Dendritic cell treated with granulocyte-macrophage colony-stimulating factor and Interleukin-4, amounts not matched to agents 40 ng/mL and 50 ng/mL, for 4 days (primary cell): ENCODE measurements at regions not wholly inside any gene's neighbourhood (a gene's known extent, or its start where the extent isn't known, plus 50 kb on each side); places are given as distances from the start of the nearest gene placed in this dataset.

Source experiments
- H3K27ac Mint-ChIP-seq: one replicate; pipeline ENCODE4 v1.8.0; 2022; ENCODE audit warnings: mild to moderate bottlenecking, mixed read lengths
- H3K27me3 Mint-ChIP-seq: one replicate; pipeline ENCODE4 v1.8.0; 2022; ENCODE audit warnings: mild to moderate bottlenecking, mixed read lengths
- H3K36me3 Mint-ChIP-seq: one replicate; pipeline ENCODE4 v1.8.0; 2022; ENCODE audit warnings: low read depth, mixed read lengths
- H3K4me1 Mint-ChIP-seq: one replicate; pipeline ENCODE4 v1.8.0; 2022; ENCODE audit warnings: low read depth, mixed read lengths
- H3K4me3 Mint-ChIP-seq: one replicate; pipeline ENCODE4 v1.8.0; 2022; ENCODE audit warnings: mild to moderate bottlenecking, moderate library complexity, mixed read lengths
- H3K9me3 Mint-ChIP-seq: one replicate; pipeline ENCODE4 v1.8.0; 2022; ENCODE audit warnings: mixed read lengths
- intact Hi-C: fragments of 100-400 bp; cut with micrococcal nuclease; formaldehyde crosslinking; loops from one replicate; pipeline ENCODE4 v1.15.0; 2022

- intact Hi-C loops = no loop called here
- Mint-ChIP-seq H3K9me3 (no peaks in the 10 kb centered on the region), H3K27ac (no peak overlapping the region), H3K36me3 (no peaks in the 10 kb centered on the region), H3K27me3 (no peaks in the 10 kb centered on the region), H3K4me3 (no peak overlapping the region), H3K4me1 (no peaks in the 10 kb centered on the region)
Measured at GRCh38 chr18:29071869-29072268, 894.9 kb upstream of the CDH2 start.

DNA sequence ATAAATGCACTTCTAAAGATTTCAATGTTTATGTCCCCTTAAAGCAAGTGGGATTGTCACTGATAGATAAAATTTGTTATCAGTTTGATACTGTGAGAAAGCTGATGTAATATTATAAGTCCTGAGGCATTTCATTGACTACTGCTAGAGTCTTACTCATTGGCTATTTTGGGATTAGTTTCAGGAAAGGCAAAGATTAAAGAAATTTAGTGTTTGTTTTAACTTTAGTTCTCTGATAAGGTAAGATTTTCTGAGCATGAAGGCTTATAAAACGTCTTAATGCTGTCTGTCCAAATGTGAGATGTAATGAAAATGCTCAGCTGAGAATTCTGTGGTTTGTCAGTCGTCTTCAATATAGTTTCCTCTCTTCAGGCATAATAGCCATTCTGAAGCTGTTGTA lies 886.4 kb upstream of the CDH2 start:
- Mint-ChIP-seq H3K36me3 (no peaks in the 10 kb centered on the region), H3K4me3 (no peak overlapping the region), H3K27ac (no peak overlapping the region), H3K27me3 (no peaks in the 10 kb centered on the region), H3K4me1 (peaks cover 6% of the 10 kb centered on the region), H3K9me3 (no peaks in the 10 kb centered on the region)
- intact Hi-C loops = no loop called here

DNA sequence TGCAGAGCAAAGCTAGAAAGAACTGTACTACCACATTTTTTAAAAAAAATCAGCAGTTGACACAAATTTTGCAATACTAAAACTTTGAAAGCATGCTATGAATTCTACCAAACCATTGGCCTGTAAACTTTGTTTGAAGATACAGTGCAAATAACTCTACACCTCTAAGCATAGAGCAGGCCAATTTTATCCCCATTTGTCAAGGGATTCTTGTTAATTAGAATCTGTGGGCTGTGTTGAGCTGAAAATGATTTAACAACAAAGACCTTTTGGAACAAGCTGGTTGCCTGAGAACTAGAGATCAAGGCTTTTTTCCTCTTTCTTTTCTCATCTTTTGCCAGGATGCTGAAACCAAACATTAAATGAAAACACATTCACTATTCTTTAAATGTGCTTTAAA lies 886.0 kb upstream of the CDH2 start:
- H3K27me3 Mint-ChIP-seq = no peaks in the 10 kb centered on the region
- no peaks in the 10 kb centered on the region for H3K9me3 Mint-ChIP-seq
- H3K4me1 Mint-ChIP-seq = peaks cover 6% of the 10 kb centered on the region
- H3K36me3 Mint-ChIP-seq = no peaks in the 10 kb centered on the region
- no peak overlapping the region for H3K27ac Mint-ChIP-seq
- H3K4me3 Mint-ChIP-seq = no peak overlapping the region
- intact Hi-C loops = no loop called here

DNA sequence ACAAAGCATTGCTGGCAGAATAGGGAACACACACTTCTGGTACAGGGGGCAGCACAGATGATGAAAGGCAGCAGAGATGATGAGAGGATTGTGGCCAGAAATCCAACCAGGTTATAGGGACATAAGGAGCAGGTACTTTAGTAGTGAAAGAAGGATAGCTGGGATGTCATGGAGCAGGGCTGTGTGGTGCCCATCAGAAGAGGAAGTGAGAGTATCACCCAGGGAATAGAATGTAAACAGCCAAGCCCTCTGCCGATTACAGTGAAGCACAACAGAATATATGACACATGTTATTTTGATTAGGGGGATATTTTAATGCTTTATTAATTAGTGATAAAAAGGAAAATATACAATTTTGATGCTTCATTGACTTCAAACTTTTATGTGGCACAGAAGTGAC lies 883.4 kb upstream of the CDH2 start:
- Mint-ChIP-seq H3K4me3 (no peak overlapping the region), H3K9me3 (no peaks in the 10 kb centered on the region), H3K36me3 (no peaks in the 10 kb centered on the region), H3K4me1 (peaks cover 6% of the 10 kb centered on the region), H3K27ac (no peak overlapping the region), H3K27me3 (no peaks in the 10 kb centered on the region)
- intact Hi-C loops = no loop called here

DNA sequence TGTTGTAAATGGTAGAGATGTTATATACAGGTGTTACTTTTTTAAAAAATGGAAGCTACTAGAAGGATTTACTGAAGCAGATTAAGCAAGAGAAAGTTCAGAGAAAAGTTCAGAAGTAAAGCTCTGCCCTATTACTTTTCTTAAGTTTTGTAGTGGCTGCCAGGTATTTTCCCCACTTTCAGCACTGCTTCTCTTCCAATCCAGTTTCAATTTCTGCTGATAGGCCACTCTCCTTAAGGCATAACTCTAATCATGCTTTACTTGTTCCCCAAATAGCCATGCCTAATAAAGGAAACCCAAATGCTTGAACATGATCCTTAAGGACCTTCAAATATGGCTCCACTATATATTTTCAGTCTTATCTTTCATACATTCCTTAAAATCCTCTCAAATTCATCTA lies 880.8 kb upstream of the CDH2 start:
- peaks cover 3% of the 10 kb centered on the region for H3K9me3 Mint-ChIP-seq
- intact Hi-C loops = no loop called here
- peaks cover 6% of the 10 kb centered on the region for H3K4me1 Mint-ChIP-seq
- no peak overlapping the region for H3K27ac Mint-ChIP-seq
- no peak overlapping the region for H3K4me3 Mint-ChIP-seq
- no peaks in the 10 kb centered on the region for H3K36me3 Mint-ChIP-seq
- H3K27me3 Mint-ChIP-seq = no peaks in the 10 kb centered on the region

DNA sequence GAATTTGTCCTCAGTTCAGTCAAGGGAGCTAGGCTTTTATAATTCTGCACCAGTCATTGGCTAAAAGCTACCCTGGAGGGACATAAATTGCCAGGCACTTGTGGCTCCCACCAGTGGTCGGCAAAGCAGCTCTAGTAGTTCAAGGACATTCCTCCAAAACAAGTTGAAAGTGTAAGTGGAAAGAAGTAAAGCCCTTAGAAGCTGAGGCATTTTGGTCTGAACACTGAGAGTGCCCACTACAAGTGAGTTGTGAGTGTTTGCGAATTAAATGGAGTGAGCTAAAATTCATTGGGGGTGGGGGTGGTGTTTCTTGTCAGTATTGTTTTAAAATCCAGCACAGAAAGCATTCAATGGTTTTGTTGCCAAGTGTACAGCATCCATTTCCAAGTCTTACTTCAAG lies 879.9 kb upstream of the CDH2 start:
- Mint-ChIP-seq H3K27ac (no peak overlapping the region), H3K4me3 (no peak overlapping the region), H3K4me1 (peaks cover 6% of the 10 kb centered on the region), H3K27me3 (no peaks in the 10 kb centered on the region), H3K9me3 (peaks cover 12% of the 10 kb centered on the region), H3K36me3 (no peaks in the 10 kb centered on the region)
- intact Hi-C loops = no loop called here

GRCh38 chr18:29041976-29042375 lies 865.0 kb upstream of the CDH2 start:
- H3K27ac Mint-ChIP-seq = no peak overlapping the region
- peaks cover 19% of the 10 kb centered on the region for H3K9me3 Mint-ChIP-seq
- intact Hi-C loops = no loop called here
- no peaks in the 10 kb centered on the region for H3K36me3 Mint-ChIP-seq
- H3K4me3 Mint-ChIP-seq = no peak overlapping the region
- H3K27me3 Mint-ChIP-seq = no peaks in the 10 kb centered on the region
- no peaks in the 10 kb centered on the region for H3K4me1 Mint-ChIP-seq

GRCh38 chr18:29034113-29034856 lies 857.4 kb upstream of the CDH2 start:
- H3K4me1 Mint-ChIP-seq = no peaks in the 10 kb centered on the region
- intact Hi-C loops = no loop called here
- H3K4me3 Mint-ChIP-seq = no peak overlapping the region
- no peaks in the 10 kb centered on the region for H3K27me3 Mint-ChIP-seq
- no peak overlapping the region for H3K27ac Mint-ChIP-seq
- H3K9me3 Mint-ChIP-seq = peaks cover 11% of the 10 kb centered on the region
- H3K36me3 Mint-ChIP-seq = no peaks in the 10 kb centered on the region

- no peak overlapping the region for H3K4me3 Mint-ChIP-seq
- no peak overlapping the region for H3K27ac Mint-ChIP-seq
- no peaks in the 10 kb centered on the region for H3K27me3 Mint-ChIP-seq
- peaks cover 8% of the 10 kb centered on the region for H3K9me3 Mint-ChIP-seq
- no peaks in the 10 kb centered on the region for H3K36me3 Mint-ChIP-seq
- intact Hi-C loops = no loop called here
- no peaks in the 10 kb centered on the region for H3K4me1 Mint-ChIP-seq
Measured at GRCh38 chr18:29028560-29028959, 851.6 kb upstream of the CDH2 start.

DNA sequence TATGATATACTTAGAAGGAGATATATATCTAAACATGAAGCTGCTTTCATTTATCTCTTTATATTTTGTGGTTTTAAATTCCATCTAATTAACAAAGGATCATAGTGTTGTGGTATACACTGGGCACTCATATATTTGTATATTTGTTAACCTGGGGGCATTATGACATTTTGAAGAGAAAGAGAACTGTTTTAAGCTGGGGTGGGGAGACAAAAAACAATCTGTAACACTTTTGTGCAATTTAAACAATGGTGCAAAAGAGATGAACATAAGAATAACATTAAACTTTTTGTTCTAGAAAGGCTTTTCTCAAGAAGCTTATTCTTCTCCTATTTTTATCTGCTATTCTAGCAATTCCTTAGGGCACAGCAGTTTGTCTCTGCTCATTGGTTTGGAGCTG lies 842.0 kb upstream of the CDH2 start:
- Mint-ChIP-seq H3K9me3 (no peaks in the 10 kb centered on the region), H3K36me3 (no peaks in the 10 kb centered on the region), H3K27ac (no peak overlapping the region), H3K4me3 (no peak overlapping the region), H3K4me1 (no peaks in the 10 kb centered on the region), H3K27me3 (no peaks in the 10 kb centered on the region)
- intact Hi-C loops = no loop called here

DNA sequence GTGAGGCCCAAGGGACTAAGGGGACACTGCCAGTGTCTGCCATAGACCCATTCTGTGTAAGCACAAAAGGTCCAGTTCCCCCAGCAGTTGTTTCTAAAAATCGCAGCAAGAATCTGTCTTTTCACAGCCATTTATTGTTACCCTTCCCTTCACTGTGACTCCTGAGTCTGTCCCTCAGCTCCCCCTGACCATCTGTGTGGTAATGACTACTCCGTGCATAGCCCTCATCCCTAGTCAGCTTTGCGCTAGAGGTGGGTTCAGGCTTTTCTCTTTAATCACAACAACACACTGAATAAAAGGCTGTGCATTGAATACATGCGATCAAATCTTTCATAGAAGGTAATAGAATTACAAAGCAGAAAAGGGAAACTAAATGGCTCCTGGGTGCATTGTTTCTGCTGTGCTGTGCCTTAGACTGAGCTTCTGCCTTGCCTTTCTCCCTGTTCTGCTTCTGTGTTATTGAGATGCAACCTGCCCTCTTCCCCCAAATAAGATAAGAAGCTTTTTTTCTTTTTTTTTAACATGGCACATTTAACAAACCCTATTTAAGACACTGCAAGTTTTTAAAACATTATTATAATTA lies 836.0 kb upstream of the CDH2 start:
- Mint-ChIP-seq H3K27me3 (no peaks in the 10 kb centered on the region), H3K4me1 (no peaks in the 10 kb centered on the region), H3K27ac (no peak overlapping the region), H3K36me3 (no peaks in the 10 kb centered on the region), H3K4me3 (no peak overlapping the region), H3K9me3 (no peaks in the 10 kb centered on the region)
- intact Hi-C loops = no loop called here

- Mint-ChIP-seq H3K27ac (no peak overlapping the region), H3K27me3 (no peaks in the 10 kb centered on the region), H3K9me3 (no peaks in the 10 kb centered on the region), H3K36me3 (no peaks in the 10 kb centered on the region), H3K4me1 (no peaks in the 10 kb centered on the region), H3K4me3 (no peak overlapping the region)
- intact Hi-C loops = no loop called here
Measured at GRCh38 chr18:29012364-29012763, 835.4 kb upstream of the CDH2 start.

DNA sequence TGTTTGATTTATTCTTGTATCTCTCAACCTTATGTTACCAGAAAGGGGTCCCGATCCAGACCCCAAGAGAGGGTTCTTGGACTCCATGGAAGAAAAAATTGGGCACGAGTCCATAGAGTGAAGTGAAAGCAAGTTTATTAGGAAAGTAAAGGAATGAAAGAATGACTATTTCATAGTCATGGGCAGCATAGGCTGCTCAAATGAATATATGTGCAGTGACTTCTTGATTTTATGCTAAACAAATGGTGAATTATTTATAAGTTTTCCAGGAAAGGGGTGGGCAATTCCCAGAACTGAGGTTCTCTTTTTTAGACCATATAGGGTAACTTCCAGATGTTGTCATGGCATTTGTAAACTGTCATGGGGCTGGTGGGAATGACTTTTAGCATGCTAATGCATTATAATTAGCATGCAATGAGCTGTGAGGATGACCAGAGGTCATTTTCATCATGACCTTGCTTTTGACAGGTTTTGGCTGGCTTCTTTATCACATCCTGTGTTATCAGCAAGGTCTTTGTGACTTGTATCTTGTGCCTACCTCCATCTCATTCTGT lies 832.4 kb upstream of the CDH2 start:
- Mint-ChIP-seq H3K27ac (no peak overlapping the region), H3K4me3 (no peak overlapping the region), H3K27me3 (no peaks in the 10 kb centered on the region), H3K4me1 (no peaks in the 10 kb centered on the region), H3K36me3 (no peaks in the 10 kb centered on the region), H3K9me3 (no peaks in the 10 kb centered on the region)
- intact Hi-C loops = no loop called here

- H3K27me3 Mint-ChIP-seq = no peaks in the 10 kb centered on the region
- no peaks in the 10 kb centered on the region for H3K4me1 Mint-ChIP-seq
- no peak overlapping the region for H3K27ac Mint-ChIP-seq
- no peaks in the 10 kb centered on the region for H3K9me3 Mint-ChIP-seq
- intact Hi-C loops = no loop called here
- H3K4me3 Mint-ChIP-seq = no peak overlapping the region
- no peaks in the 10 kb centered on the region for H3K36me3 Mint-ChIP-seq
Measured at GRCh38 chr18:29008809-29009208, 831.9 kb upstream of the CDH2 start.
